ENCODE measurements at regions not wholly inside any gene's neighbourhood (a gene's known extent, or its start where the extent isn't known, plus 50 kb on each side); places are given as distances from the start of the nearest gene placed in this dataset.

- POLR2A ChIA-PET, result no interaction called here
- in situ Hi-C loops (cut with HindIII; ENCODE audit: low pct_unique_long_range_greater_than_20kb, low sequenced_read_pairs) (no loop called here), intact Hi-C loops (cut with micrococcal nuclease; ENCODE audit: unreplicated experiment) (no loop called here)
- H3K27me3 ChIP-seq (ENCODE audit: control insufficient read depth, insufficient read depth, low read length), result no peaks in the 10 kb centered on the region; the same call in 1 of the 2 replicates
- H3K9me3 ChIP-seq (ENCODE audit: control insufficient read depth, insufficient read depth, low read depth, low read length), result no peaks in the 10 kb centered on the region
- no peak overlapping the region for H3K4me3 ChIP-seq (ENCODE audit: low read depth in 2 of 2, low read length in 2 of 2)
- ATAC-seq, result no peak
- no peak overlapping the region for H3K27ac ChIP-seq (ENCODE audit: low read length)
- TF ChIP-seq TCF7L2 (IDR thresholded peaks at IDR 0.05; ENCODE audit: low read depth, low read length), result no peak
- no peaks in the 10 kb centered on the region for H3K4me1 ChIP-seq (ENCODE audit: control insufficient read depth, insufficient read depth, low read length)
- DNase-seq (ENCODE audit: low read depth, low spot score), result no peak
- no TSS peak for BruUV-seq (replicated peaks)
- CTCF ChIA-PET, result no interaction called here
- no peaks in the 10 kb centered on the region for H3K36me3 ChIP-seq (ENCODE audit: control insufficient read depth, insufficient read depth, low read length)
Observed at GRCh38 chr7:156533420-156533819, 107.2 kb upstream of the RNF32 start.

- TF ChIP-seq TCF7L2 (IDR thresholded peaks at IDR 0.05; ENCODE audit: low read depth, low read length), result no peak
- no peak for TF ChIP-seq SIN3A (IDR thresholded peaks at IDR 0.05; ENCODE audit: borderline replicate concordance, insufficient read depth, low read depth, low read length)
- TF ChIP-seq REST (IDR thresholded peaks at IDR 0.05; ENCODE audit: insufficient read depth in 1 of 2, low read depth in 2 of 2, low read length in 1 of 2), result no peak
- TF ChIP-seq POLR2AphosphoS5 (IDR thresholded peaks at IDR 0.05; ENCODE audit: low read depth, low read length), result no peak
- TF ChIP-seq CTCF (IDR thresholded peaks at IDR 0.05), result no peak
- peaks cover 3% of the 10 kb centered on the region; the same call in 1 of the 2 replicates for H3K27me3 ChIP-seq (ENCODE audit: control insufficient read depth, insufficient read depth, low read length)
- H3K27ac ChIP-seq (ENCODE audit: low read length), result no peak overlapping the region
- no peak for DNase-seq (ENCODE audit: low read depth, low spot score)
- POLR2A ChIA-PET, result no interaction called here
- H3K36me3 ChIP-seq (ENCODE audit: control insufficient read depth, insufficient read depth, low read length), result no peaks in the 10 kb centered on the region
- no TSS peak for BruUV-seq (replicated peaks)
- CTCF ChIA-PET, result no interaction called here
- in situ Hi-C loops (cut with HindIII; ENCODE audit: low pct_unique_long_range_greater_than_20kb, low sequenced_read_pairs), result no loop called here
- ATAC-seq, result no peak
- intact Hi-C loops (cut with micrococcal nuclease; ENCODE audit: unreplicated experiment), result no loop called here
- H3K9me3 ChIP-seq (ENCODE audit: control insufficient read depth, insufficient read depth, low read depth, low read length), result no peaks in the 10 kb centered on the region
- no peaks in the 10 kb centered on the region for H3K4me1 ChIP-seq (ENCODE audit: control insufficient read depth, insufficient read depth, low read length)
- no peak overlapping the region for H3K4me3 ChIP-seq (ENCODE audit: low read depth in 2 of 2, low read length in 2 of 2)
Observed at GRCh38 chr7:156532016-156532602, 108.5 kb upstream of the RNF32 start.

- H3K27ac ChIP-seq (ENCODE audit: low read length), result no peak overlapping the region
- no peaks in the 10 kb centered on the region for H3K36me3 ChIP-seq (ENCODE audit: control insufficient read depth, insufficient read depth, low read length)
- H3K4me1 ChIP-seq (ENCODE audit: control insufficient read depth, insufficient read depth, low read length), result no peaks in the 10 kb centered on the region
- POLR2A ChIA-PET, result no interaction called here
- BruUV-seq (replicated peaks), result no TSS peak
- intact Hi-C loops (cut with micrococcal nuclease; ENCODE audit: unreplicated experiment) (no loop called here), in situ Hi-C loops (cut with HindIII; ENCODE audit: low pct_unique_long_range_greater_than_20kb, low sequenced_read_pairs) (no loop called here)
- TF ChIP-seq SIN3A (IDR thresholded peaks at IDR 0.05; ENCODE audit: borderline replicate concordance, insufficient read depth, low read depth, low read length) (no peak), POLR2AphosphoS5 (IDR thresholded peaks at IDR 0.05; ENCODE audit: low read depth, low read length) (no peak)
- H3K9me3 ChIP-seq (ENCODE audit: control insufficient read depth, insufficient read depth, low read depth, low read length), result no peaks in the 10 kb centered on the region
- DNase-seq (ENCODE audit: low read depth, low spot score) (no peak), ATAC-seq (no peak)
- H3K4me3 ChIP-seq (ENCODE audit: low read depth in 2 of 2, low read length in 2 of 2), result no peak overlapping the region
- peaks cover 3% of the 10 kb centered on the region for H3K27me3 ChIP-seq (ENCODE audit: control insufficient read depth, insufficient read depth, low read length)
- CTCF ChIA-PET, result no interaction called here
Observed at GRCh38 chr7:156529956-156530355, 110.6 kb upstream of the RNF32 start.

Measured in Panc1 (cell line).